A549 (cell line): ENCODE measurements at regions not wholly inside any gene's neighbourhood (a gene's known extent, or its start where the extent isn't known, plus 50 kb on each side); places are given as distances from the start of the nearest gene placed in this dataset.

Source experiments
- ATAC-seq, 2 experiments: fragments of 200-7000 bp in 1 of 2; fragments of >200 bp in 1 of 2; cut with Nextera tagmentation in 1 of 2; cut with Tn5 transposase in 1 of 2; 3 replicates each; pipeline versions ENCODE4 v1.8.0 to v1.9.1; 2018 to 2020; ENCODE audit warnings: mild to moderate bottlenecking in 1 of 2, moderate library complexity in 1 of 2
- CTCF ChIA-PET: fragments of 300-600 bp; sonication (Branson Sonifier 250); formaldehyde crosslinking; extraction: SDS; loops from one replicate; lab custom pipeline; 2021; ENCODE audit warnings: antibody characterized with exemption, inconsistent platforms; lab: Yijun Ruan, JAX
- POLR2A ChIA-PET: fragments of 350-600 bp; formaldehyde crosslinking; extraction: SDS; loops from one replicate; lab custom pipeline; 2021; ENCODE audit warnings: antibody characterized with exemption, inconsistent platforms; lab: Yijun Ruan, JAX
- DNase-seq, 2 experiments: peaks; one replicate each; pipeline versions ENCODE4 v3.0.0 to v3.0.0-alpha.2; 2011 to 2016; ENCODE audit warnings: low read depth in 1 of 2, low spot score in 1 of 2
- FAIRE-seq: peaks from 2 replicates; lab custom pipeline; 2011; peaks lifted over from hg19 to GRCh38; lab: Jason Lieb, UNC
- H3K27ac ChIP-seq, 2 experiments: fragments of >200 bp; sonication (Bioruptor Twin); formaldehyde crosslinking; 3 replicates each; pipeline ENCODE4 v1.5.1; 2016 to 2017
- H3K4me1 ChIP-seq: fragments of >200 bp; sonication (Bioruptor Twin); formaldehyde crosslinking; 3 replicates; pipeline ENCODE4 v1.6.1; 2016
- H3K4me2 ChIP-seq: fragments of >200 bp; sonication (Bioruptor Twin); formaldehyde crosslinking; 3 replicates; pipeline ENCODE4 v1.6.1; 2016
- H3K4me3 ChIP-seq: fragments of >200 bp; sonication (Bioruptor Twin); formaldehyde crosslinking; 3 replicates; pipeline ENCODE4 v1.5.1; 2016
- H3K9me3 ChIP-seq: fragments of >200 bp; sonication (Bioruptor Twin); formaldehyde crosslinking; 3 replicates; pipeline ENCODE4 v1.6.1; 2016
- ELK1 ChIP-seq: fragments of 150-350 bp; IDR thresholded peaks from 2 replicates; pipeline ENCODE4 v1.6.1; 2014; ENCODE audit warnings: low read depth, mild to moderate bottlenecking, low read length
- FOSL2 ChIP-seq, 2 experiments: fragments of 450-650 bp in 1 of 2; fragments of >200 bp in 1 of 2; sonication (Bioruptor Twin) in 1 of 2; formaldehyde crosslinking; IDR thresholded peaks; 2 replicates each; pipeline versions ENCODE4 v1.5.0 to v1.6.1; 2016 to 2020; ENCODE audit warnings: mild to moderate bottlenecking in 1 of 2, moderate library complexity in 1 of 2
- FOXS1 ChIP-seq: fragments of 250-450 bp; sonication (Bioruptor Pico); IDR thresholded peaks from 2 replicates; pipeline ENCODE4 v1.5.0; 2020; ENCODE audit warnings: mild to moderate bottlenecking, moderate library complexity
- HEYL ChIP-seq: fragments of 250-450 bp; sonication (Bioruptor Pico); IDR thresholded peaks from 2 replicates; pipeline ENCODE4 v1.8.0; 2021; ENCODE audit warnings: mild to moderate bottlenecking, moderate library complexity
- HOXB5 ChIP-seq: fragments of 250-450 bp; sonication (Bioruptor Pico); IDR thresholded peaks from 2 replicates; pipeline ENCODE4 v1.5.0; 2020; ENCODE audit warnings: mild to moderate bottlenecking, moderate library complexity
- MAX ChIP-seq: IDR thresholded peaks from 2 replicates; pipeline ENCODE4 v1.6.1; 2012
- MAZ ChIP-seq: fragments of 150-350 bp; IDR thresholded peaks from 2 replicates; pipeline ENCODE4 v1.6.1; 2014; ENCODE audit warnings: antibody characterized with exemption, low read depth, low read length, borderline replicate concordance
- PHF8 ChIP-seq: fragments of 200-600 bp; sonication (generic); IDR thresholded peaks from 2 replicates; pipeline ENCODE4 v1.6.1; 2016; ENCODE audit warnings: low read depth, mild to moderate bottlenecking, antibody characterized with exemption, moderate library complexity, borderline replicate concordance
- RCOR1 ChIP-seq: fragments of 150-350 bp; IDR thresholded peaks from 2 replicates; pipeline ENCODE4 v1.6.1; 2014; ENCODE audit warnings: antibody characterized with exemption, low read length, low read depth
- RFX5 ChIP-seq: fragments of 450-650 bp; IDR thresholded peaks from 2 replicates; pipeline ENCODE4 v1.7.1; 2014; ENCODE audit warnings: antibody characterized with exemption, mild to moderate bottlenecking, moderate library complexity
- TFCP2L1 ChIP-seq: fragments of 250-450 bp; sonication (Bioruptor Pico); IDR thresholded peaks from 2 replicates; pipeline ENCODE4 v1.5.0; 2021; ENCODE audit warnings: mild to moderate bottlenecking
- ZNF302 ChIP-seq: fragments of 250-450 bp; sonication (Bioruptor Pico); IDR thresholded peaks from 2 replicates; pipeline ENCODE4 v1.9.0; 2021; ENCODE audit warnings: inconsistent platforms, mild to moderate bottlenecking, moderate library complexity
- ZSCAN20 ChIP-seq: fragments of 250-450 bp; sonication (Bioruptor Pico); IDR thresholded peaks from 2 replicates; pipeline ENCODE4 v1.8.0; 2022; ENCODE audit warnings: mild to moderate bottlenecking, moderate library complexity
- WGBS: methylation state at CpG from one replicate; pipeline ENCODE4 v1.1.6; 2017; ENCODE audit errors: missing lambda C conversion rate; 5-methylcytosine and 5-hydroxymethylcytosine counted together
- TF ChIP-seq, protein P1 (sequence below): fragments of >200 bp; sonication (Bioruptor Twin); formaldehyde crosslinking; IDR thresholded peaks from 3 replicates; pipeline ENCODE4 v1.6.1; 2016
- TF ChIP-seq, protein P2 (sequence below): fragments of 250-450 bp; sonication (Bioruptor Pico); IDR thresholded peaks from 2 replicates; pipeline ENCODE4 v1.5.0; 2020; ENCODE audit warnings: low read depth, mild to moderate bottlenecking, moderate library complexity
- TF ChIP-seq, protein P3 (sequence below): fragments of >200 bp; sonication (Bioruptor Twin); formaldehyde crosslinking; IDR thresholded peaks from 3 replicates; pipeline ENCODE4 v1.5.1; 2016
- TF ChIP-seq, protein P4 (sequence below): fragments of 250-450 bp; sonication (Bioruptor Pico); IDR thresholded peaks from 2 replicates; pipeline ENCODE4 v1.5.0; 2021; ENCODE audit warnings: mild to moderate bottlenecking, moderate library complexity, borderline replicate concordance

- TF ChIP-seq RCOR1 (no peak), ZSCAN20 (CRISPR knock-in tag) (no peak), FOXS1 (CRISPR knock-in tag) (no peak), MAZ (no peak), FOSL2 (IDR thresholded peaks at IDR 0.05) (no peak), FOSL2 (CRISPR knock-in tag; IDR thresholded peaks at IDR 0.05) (no peak), PHF8 (no peak)
- TF ChIP-seq, protein P1, sequence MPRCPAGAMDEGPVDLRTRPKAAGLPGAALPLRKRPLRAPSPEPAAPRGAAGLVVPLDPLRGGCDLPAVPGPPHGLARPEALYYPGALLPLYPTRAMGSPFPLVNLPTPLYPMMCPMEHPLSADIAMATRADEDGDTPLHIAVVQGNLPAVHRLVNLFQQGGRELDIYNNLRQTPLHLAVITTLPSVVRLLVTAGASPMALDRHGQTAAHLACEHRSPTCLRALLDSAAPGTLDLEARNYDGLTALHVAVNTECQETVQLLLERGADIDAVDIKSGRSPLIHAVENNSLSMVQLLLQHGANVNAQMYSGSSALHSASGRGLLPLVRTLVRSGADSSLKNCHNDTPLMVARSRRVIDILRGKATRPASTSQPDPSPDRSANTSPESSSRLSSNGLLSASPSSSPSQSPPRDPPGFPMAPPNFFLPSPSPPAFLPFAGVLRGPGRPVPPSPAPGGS: no peak
Measured at GRCh38 chr1:221794935-221795334, 53.0 kb upstream of the DUSP10 start (continued).

DNA sequence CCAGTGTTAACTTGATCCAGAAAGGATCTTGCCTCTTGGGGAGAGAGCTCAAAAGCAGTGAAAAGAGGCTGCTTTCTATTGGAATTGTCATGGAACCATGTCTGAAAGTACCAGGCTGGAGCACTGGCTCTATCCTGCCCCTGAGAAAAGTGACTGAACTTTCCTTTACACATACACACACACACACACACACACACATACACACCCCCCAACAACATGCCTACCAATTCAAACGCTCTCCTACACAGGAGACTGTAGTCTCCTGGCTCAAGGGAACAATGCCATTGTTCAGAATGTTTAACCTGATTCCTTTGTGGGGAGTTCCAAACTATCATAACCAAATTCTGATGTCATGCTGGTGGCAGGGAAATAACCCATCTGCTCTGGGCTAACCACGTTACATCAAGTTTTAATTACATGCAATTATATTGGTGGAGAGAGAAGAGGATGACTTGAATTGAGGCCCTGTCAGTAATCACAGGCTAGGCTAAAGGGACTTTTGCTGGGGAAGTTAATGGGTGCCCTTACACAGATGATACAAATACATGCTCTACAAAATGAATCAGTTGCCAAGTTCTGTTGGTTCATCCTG, 52.3 kb upstream of the DUSP10 start:
- ChIA-PET POLR2A (no interaction called here), CTCF (interaction anchor here (0.6 to 0.9 kb wide), 2 partner anchors 52 to 285 kb away, joined by 3 read pairs; partner anchors contain the start of gene DUSP10)
- no peak overlapping the region for H3K27ac ChIP-seq

More for the DNA sequence above, 52.3 kb upstream of the DUSP10 start:
- 33% methylated on average over 2 of the region's 2 CpGs for WGBS
- H3K4me3 ChIP-seq: no peak overlapping the region
- TF ChIP-seq, protein P2, sequence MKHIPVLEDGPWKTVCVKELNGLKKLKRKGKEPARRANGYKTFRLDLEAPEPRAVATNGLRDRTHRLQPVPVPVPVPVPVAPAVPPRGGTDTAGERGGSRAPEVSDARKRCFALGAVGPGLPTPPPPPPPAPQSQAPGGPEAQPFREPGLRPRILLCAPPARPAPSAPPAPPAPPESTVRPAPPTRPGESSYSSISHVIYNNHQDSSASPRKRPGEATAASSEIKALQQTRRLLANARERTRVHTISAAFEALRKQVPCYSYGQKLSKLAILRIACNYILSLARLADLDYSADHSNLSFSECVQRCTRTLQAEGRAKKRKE (CRISPR knock-in tag): no peak
- no peak for TF ChIP-seq TFCP2L1
- no peak for TF ChIP-seq HEYL (CRISPR knock-in tag)
- TF ChIP-seq, protein P3, sequence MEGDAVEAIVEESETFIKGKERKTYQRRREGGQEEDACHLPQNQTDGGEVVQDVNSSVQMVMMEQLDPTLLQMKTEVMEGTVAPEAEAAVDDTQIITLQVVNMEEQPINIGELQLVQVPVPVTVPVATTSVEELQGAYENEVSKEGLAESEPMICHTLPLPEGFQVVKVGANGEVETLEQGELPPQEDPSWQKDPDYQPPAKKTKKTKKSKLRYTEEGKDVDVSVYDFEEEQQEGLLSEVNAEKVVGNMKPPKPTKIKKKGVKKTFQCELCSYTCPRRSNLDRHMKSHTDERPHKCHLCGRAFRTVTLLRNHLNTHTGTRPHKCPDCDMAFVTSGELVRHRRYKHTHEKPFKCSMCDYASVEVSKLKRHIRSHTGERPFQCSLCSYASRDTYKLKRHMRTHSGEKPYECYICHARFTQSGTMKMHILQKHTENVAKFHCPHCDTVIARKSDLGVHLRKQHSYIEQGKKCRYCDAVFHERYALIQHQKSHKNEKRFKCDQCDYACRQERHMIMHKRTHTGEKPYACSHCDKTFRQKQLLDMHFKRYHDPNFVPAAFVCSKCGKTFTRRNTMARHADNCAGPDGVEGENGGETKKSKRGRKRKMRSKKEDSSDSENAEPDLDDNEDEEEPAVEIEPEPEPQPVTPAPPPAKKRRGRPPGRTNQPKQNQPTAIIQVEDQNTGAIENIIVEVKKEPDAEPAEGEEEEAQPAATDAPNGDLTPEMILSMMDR: no peak
- TF ChIP-seq HOXB5: no peak
- TF ChIP-seq, protein P4, sequence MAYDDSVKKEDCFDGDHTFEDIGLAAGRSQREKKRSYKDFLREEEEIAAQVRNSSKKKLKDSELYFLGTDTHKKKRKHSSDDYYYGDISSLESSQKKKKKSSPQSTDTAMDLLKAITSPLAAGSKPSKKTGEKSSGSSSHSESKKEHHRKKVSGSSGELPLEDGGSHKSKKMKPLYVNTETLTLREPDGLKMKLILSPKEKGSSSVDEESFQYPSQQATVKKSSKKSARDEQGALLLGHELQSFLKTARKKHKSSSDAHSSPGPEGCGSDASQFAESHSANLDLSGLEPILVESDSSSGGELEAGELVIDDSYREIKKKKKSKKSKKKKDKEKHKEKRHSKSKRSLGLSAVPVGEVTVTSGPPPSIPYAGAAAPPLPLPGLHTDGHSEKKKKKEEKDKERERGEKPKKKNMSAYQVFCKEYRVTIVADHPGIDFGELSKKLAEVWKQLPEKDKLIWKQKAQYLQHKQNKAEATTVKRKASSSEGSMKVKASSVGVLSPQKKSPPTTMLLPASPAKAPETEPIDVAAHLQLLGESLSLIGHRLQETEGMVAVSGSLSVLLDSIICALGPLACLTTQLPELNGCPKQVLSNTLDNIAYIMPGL (CRISPR knock-in tag): no peak
- TF ChIP-seq MAX: no peak
- TF ChIP-seq ZNF302 (CRISPR knock-in tag): no peak
- no peak for TF ChIP-seq RFX5
- no peak for TF ChIP-seq ELK1
- no peaks in the 10 kb centered on the region for H3K4me1 ChIP-seq
- no peak overlapping the region for H3K4me2 ChIP-seq
- no peaks in the 10 kb centered on the region for H3K9me3 ChIP-seq
- ATAC-seq: no peak
- no peak for FAIRE-seq
- no peak for DNase-seq
